Immature natural killer cell (primary cell): ENCODE measurements at regions not wholly inside any gene's neighbourhood (a gene's known extent, or its start where the extent isn't known, plus 50 kb on each side); places are given as distances from the start of the nearest gene placed in this dataset.

ENCODE experiments used
- DNase-seq, 3 donors: peaks; one replicate each; pipeline ENCODE4 v3.0.0; 2022; ENCODE audit warnings: mixed read lengths in 1 of 3
- H3K27ac Mint-ChIP-seq, 6 donors: one replicate each; pipeline ENCODE4 v1.8.0; 2020; ENCODE audit warnings: mixed read lengths in 6 of 6, mild to moderate bottlenecking in 5 of 6, inconsistent platforms in 4 of 6, moderate library complexity in 3 of 6
- H3K27me3 Mint-ChIP-seq, 3 donors: one replicate each; pipeline ENCODE4 v1.8.0; 2020 to 2021; ENCODE audit warnings: low read depth in 3 of 3, mild to moderate bottlenecking in 3 of 3, mixed read lengths in 3 of 3, moderate library complexity in 3 of 3, inconsistent platforms in 1 of 3
- H3K36me3 Mint-ChIP-seq, 3 donors: one replicate each; pipeline ENCODE4 v1.8.0; 2020; ENCODE audit warnings: mixed read lengths in 3 of 3, inconsistent platforms in 2 of 3, mild to moderate bottlenecking in 2 of 3
- H3K4me1 Mint-ChIP-seq, 2 donors: one replicate each; pipeline ENCODE4 v1.8.0; 2020; ENCODE audit warnings: inconsistent platforms in 2 of 2, mild to moderate bottlenecking in 2 of 2, mixed read lengths in 2 of 2, moderate library complexity in 1 of 2
- H3K4me3 Mint-ChIP-seq, 5 donors: one replicate each; pipeline ENCODE4 v1.8.0; 2020; ENCODE audit warnings: mild to moderate bottlenecking in 5 of 5, mixed read lengths in 5 of 5, inconsistent platforms in 3 of 5, moderate library complexity in 3 of 5
- H3K9me3 Mint-ChIP-seq, 6 donors: one replicate each; pipeline ENCODE4 v1.8.0; 2020; ENCODE audit warnings: mild to moderate bottlenecking in 6 of 6, mixed read lengths in 6 of 6, inconsistent platforms in 4 of 6, moderate library complexity in 3 of 6

DNA sequence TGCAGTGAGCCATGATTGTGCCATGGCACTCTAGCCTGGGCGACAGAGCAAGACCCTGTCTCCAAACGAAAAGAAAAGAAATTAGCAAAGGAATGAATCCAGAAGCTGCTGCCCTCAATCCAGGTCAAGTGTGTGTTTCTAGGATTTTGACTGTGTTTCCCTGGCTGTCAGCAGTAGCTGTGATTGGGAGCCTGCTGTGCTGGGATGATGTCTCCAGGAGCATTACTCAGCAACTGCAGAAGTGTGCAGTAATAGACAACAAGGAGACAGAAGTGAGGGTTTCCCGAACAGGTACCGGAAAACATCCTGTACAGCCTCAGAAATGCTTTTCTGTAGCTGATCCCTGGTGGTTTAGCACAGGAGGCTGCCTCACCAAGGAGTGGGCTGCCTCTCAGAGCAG lies 492.5 kb downstream of the FUT8 start:
- H3K36me3 Mint-ChIP-seq: peaks cover 4 to 13% (median 10%) of the 10 kb centered on the region in 3 donors
- peaks cover 4 to 14% (median 9%) of the 10 kb centered on the region in 6 donors for H3K9me3 Mint-ChIP-seq
- no peak for DNase-seq
- peaks cover 0 to 2% (median 2%) of the 10 kb centered on the region in 3 donors for H3K27me3 Mint-ChIP-seq
- H3K27ac Mint-ChIP-seq: peak overlapping the region in 1 of 6 donors; percentile 42
- H3K4me1 Mint-ChIP-seq: peaks cover 17 to 29% of the 10 kb centered on the region in 2 donors
- H3K4me3 Mint-ChIP-seq: no peak overlapping the region

GRCh38 chr14:65906344-65906743 lies 493.8 kb downstream of the FUT8 start:
- H3K4me3 Mint-ChIP-seq: no peak overlapping the region
- peaks cover 0 to 5% (median 2%) of the 10 kb centered on the region in 6 donors for H3K9me3 Mint-ChIP-seq
- H3K4me1 Mint-ChIP-seq: peaks cover 19 to 36% of the 10 kb centered on the region in 2 donors
- no peak overlapping the region for H3K27ac Mint-ChIP-seq
- DNase-seq: no peak
- H3K36me3 Mint-ChIP-seq: peaks cover 0 to under 1% (median under 1%) of the 10 kb centered on the region in 3 donors
- H3K27me3 Mint-ChIP-seq: peaks cover 0 to 2% (median 0%) of the 10 kb centered on the region in 3 donors

DNA sequence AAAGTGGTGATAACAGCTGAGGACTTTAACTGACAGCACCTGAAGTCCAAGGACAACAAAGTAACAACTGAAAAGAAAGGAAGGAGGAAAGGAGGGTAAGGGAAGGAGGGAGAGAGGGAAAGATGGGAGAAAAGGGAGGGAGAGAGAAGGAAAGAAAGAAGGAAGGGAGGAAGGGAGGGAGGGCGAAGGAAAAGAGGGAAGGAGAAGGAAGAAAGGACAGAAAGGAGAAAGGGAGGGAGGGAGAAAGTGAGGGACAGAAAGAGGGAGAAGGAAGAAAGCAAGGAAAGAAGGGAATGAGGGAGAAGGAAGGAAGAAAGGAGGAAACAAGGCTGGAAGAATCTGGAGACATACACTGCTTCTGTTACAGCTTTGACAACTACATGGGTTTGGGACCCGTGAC lies 494.4 kb downstream of the FUT8 start:
- peaks cover 0 to 2% (median 0%) of the 10 kb centered on the region in 3 donors for H3K27me3 Mint-ChIP-seq
- H3K27ac Mint-ChIP-seq: no peak overlapping the region
- H3K9me3 Mint-ChIP-seq: no peaks in the 10 kb centered on the region
- no peak for DNase-seq
- peaks cover 19 to 38% of the 10 kb centered on the region in 2 donors for H3K4me1 Mint-ChIP-seq
- no peaks in the 10 kb centered on the region for H3K36me3 Mint-ChIP-seq
- no peak overlapping the region for H3K4me3 Mint-ChIP-seq

DNA sequence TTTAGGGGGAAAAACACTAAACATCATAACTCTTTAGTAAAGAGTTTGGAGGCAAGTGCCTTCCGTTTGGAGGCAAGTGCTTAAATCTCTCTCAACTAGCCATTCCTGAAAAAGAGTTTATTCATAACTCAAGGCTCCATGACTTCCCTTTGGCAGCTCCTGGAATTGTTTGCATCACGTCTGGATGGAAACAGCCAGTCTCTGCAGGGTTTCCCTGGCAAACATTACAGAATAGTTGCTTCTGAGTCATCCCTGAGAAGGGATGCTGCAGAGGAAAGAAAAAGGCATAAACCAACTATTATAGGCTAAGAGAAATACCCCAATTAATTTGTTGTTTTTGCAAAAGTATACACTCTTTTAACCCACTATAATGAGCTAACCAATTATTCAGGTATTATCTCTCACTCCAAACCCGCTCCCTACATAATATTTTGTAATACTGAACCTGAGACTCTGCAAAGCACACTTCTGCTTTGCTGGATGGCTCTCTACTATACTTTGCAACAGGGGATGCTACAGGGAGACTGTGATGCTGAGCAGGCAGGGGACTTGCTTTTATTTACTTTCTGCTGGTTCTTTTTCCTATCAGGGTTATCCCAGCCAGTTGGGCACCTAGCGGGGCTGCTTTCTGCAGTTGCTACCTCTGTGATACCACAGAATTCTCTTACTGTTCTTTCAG lies 497.7 kb downstream of the FUT8 start:
- Mint-ChIP-seq H3K4me3 (no peak overlapping the region), H3K4me1 (peaks cover 17 to 41% of the 10 kb centered on the region in 2 donors), H3K36me3 (peaks cover 0 to 3% (median 0%) of the 10 kb centered on the region in 3 donors), H3K9me3 (no peaks in the 10 kb centered on the region), H3K27me3 (peaks cover 0 to 2% (median 0%) of the 10 kb centered on the region in 3 donors), H3K27ac (no peak overlapping the region)
- DNase-seq: no peak

GRCh38 chr14:65915125-65915524 lies 502.6 kb downstream of the FUT8 start:
- peaks cover 24 to 53% of the 10 kb centered on the region in 2 donors for H3K4me1 Mint-ChIP-seq
- no peak overlapping the region for H3K27ac Mint-ChIP-seq
- peak in 1 of 3 donors; percentile 19 for DNase-seq
- peak overlapping the region in 1 of 5 donors; percentile 27 for H3K4me3 Mint-ChIP-seq
- peaks cover 0 to 2% (median 1%) of the 10 kb centered on the region in 3 donors for H3K27me3 Mint-ChIP-seq
- H3K9me3 Mint-ChIP-seq: no peaks in the 10 kb centered on the region
- H3K36me3 Mint-ChIP-seq: peaks cover 0 to 3% (median 3%) of the 10 kb centered on the region in 3 donors

DNA sequence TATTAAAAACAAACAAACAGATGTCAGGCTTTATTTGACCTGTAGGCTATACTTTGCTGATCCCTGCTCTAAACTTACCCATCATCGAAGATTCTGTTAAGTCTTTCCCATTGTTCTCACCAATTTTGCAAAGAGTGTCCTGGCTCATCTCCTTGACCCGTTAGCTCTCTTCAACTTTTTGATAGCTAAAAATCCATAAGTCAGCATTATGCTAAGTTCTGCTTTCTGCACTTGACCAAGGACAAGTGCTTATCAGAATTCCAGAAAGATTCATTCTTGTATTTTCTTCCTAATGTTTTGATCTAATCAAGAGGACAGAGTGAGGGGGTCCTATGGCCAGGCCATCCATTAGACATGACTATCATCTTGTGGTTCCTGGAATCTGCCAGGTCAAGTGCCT lies 503.5 kb downstream of the FUT8 start:
- no peaks in the 10 kb centered on the region for H3K9me3 Mint-ChIP-seq
- peaks cover 21 to 45% of the 10 kb centered on the region in 2 donors for H3K4me1 Mint-ChIP-seq
- no peak overlapping the region for H3K4me3 Mint-ChIP-seq
- peaks cover 0 to 2% (median 1%) of the 10 kb centered on the region in 3 donors for H3K27me3 Mint-ChIP-seq
- no peak overlapping the region for H3K27ac Mint-ChIP-seq
- no peak for DNase-seq
- peaks cover 0 to 3% (median 3%) of the 10 kb centered on the region in 3 donors for H3K36me3 Mint-ChIP-seq

- Mint-ChIP-seq H3K27ac (no peak overlapping the region), H3K4me3 (no peak overlapping the region), H3K36me3 (peaks cover 0 to 5% (median 0%) of the 10 kb centered on the region in 3 donors), H3K9me3 (no peaks in the 10 kb centered on the region), H3K27me3 (peaks cover 0 to 2% (median under 1%) of the 10 kb centered on the region in 3 donors), H3K4me1 (peaks cover 23 to 45% of the 10 kb centered on the region in 2 donors)
- DNase-seq: no peak
These were observed 508.5 kb downstream of the FUT8 start for GRCh38 chr14:65920996-65921395.

DNA sequence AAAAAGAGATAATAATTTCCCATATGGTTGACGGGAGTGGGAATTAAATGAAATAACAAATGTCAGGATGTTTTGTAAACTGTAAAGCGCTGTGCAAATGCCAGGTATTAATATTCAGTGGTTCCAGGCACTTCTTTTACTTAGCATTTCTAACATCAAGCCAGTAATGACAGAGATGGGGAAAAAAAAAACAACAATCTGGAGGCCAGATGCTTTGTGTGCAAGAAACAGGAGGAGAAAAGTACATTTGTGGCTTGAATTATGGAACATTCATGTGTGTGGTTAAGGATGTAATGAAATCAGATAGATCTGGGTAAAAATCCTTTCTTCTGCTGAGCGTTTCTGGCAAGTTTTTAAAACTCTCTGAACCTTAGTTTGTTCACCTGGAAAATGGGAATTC lies 509.6 kb downstream of the FUT8 start:
- Mint-ChIP-seq H3K36me3 (peaks cover 0 to 2% (median 0%) of the 10 kb centered on the region in 3 donors), H3K4me1 (peaks cover 29 to 45% of the 10 kb centered on the region in 2 donors), H3K4me3 (no peak overlapping the region), H3K27ac (peak overlapping the region in 2 of 6 donors; percentile 9 to 49), H3K27me3 (peaks cover 0 to 4% (median 2%) of the 10 kb centered on the region in 3 donors), H3K9me3 (no peaks in the 10 kb centered on the region)
- no peak for DNase-seq

DNA sequence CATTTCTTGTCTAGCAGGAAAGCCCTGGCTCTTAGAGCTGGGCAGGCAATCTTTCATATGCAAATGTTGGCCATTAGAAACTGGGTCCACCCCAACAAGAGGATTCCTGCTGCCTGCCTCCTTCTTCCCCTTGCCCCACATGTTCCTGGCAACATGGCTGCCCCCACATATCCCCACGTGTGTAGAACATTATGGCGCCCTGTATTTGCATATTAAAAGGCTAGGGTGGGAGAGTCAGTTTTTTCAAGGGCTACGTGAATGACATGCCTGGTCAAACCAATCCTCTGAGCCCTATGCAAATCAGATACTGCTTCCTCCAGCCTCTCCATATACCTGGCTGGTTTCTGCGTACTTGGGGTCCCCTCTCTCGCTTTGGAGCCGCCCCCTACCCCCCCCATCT lies 514.0 kb downstream of the FUT8 start:
- Mint-ChIP-seq H3K27ac (peak overlapping the region; percentile 67 to 95 (median 92)), H3K4me3 (peak overlapping the region; percentile 74 to 85 (median 82)), H3K9me3 (no peaks in the 10 kb centered on the region), H3K36me3 (peaks cover 0 to 2% (median 0%) of the 10 kb centered on the region in 3 donors), H3K4me1 (peaks cover 58 to 74% of the 10 kb centered on the region in 2 donors), H3K27me3 (peaks cover 0 to 6% (median 0%) of the 10 kb centered on the region in 3 donors)
- no peak for DNase-seq

DNA sequence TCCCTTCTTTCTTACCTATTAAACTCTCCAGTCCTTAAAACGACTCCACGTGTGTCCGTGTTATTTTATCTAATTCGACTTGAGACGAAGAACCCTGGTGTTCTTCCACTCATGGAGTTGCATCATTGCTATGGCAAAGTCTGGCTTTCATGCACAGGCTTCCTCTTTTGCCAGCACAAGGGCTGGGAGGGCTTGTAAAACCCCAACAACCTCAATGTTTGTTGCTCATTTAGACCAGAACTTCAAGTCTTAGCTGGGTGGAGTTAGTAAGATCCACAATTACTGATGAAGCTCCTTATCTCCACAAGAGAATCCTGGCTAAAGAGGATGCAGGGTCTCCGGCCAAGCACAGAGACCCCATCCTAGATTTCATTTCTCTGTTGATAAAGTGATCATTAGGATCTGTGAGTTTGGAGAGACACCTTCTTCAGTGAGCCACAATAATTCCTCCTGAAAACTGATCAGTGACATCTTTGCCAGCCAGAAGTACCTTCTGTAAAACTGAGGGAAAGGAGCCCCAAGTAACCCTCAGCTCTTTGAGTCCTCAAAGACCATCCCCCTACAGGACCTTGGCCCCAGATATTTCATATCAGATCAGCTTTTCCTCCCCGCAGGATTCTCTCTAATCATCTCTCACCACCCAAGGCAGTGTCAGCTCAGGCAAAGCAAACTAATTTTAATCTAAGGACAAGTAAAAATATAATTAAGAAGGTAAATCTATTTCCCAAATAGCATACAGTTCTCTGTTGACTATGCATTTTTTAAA lies 514.6 kb downstream of the FUT8 start:
- peaks cover 64 to 77% of the 10 kb centered on the region in 2 donors for H3K4me1 Mint-ChIP-seq
- DNase-seq: peak; percentile 13 to 41 (median 23)
- H3K9me3 Mint-ChIP-seq: no peaks in the 10 kb centered on the region
- peaks cover 0 to 2% (median 0%) of the 10 kb centered on the region in 3 donors for H3K36me3 Mint-ChIP-seq
- peak overlapping the region; percentile 74 to 85 (median 82) for H3K4me3 Mint-ChIP-seq
- H3K27me3 Mint-ChIP-seq: peaks cover 0 to 6% (median 0%) of the 10 kb centered on the region in 3 donors
- peak overlapping the region; percentile 69 to 95 (median 92) for H3K27ac Mint-ChIP-seq

- Mint-ChIP-seq H3K4me3 (peak overlapping the region; percentile 74 to 85 (median 82)), H3K36me3 (peaks cover 0 to 4% (median 2%) of the 10 kb centered on the region in 3 donors), H3K27ac (peak overlapping the region; percentile 69 to 95 (median 92)), H3K4me1 (peaks cover 60 to 70% of the 10 kb centered on the region in 2 donors), H3K27me3 (peaks cover 0 to 6% (median 0%) of the 10 kb centered on the region in 3 donors), H3K9me3 (no peaks in the 10 kb centered on the region)
- DNase-seq: peak; percentile 74 to 78 (median 78)
These were observed 515.4 kb downstream of the FUT8 start for GRCh38 chr14:65927931-65928356.

DNA sequence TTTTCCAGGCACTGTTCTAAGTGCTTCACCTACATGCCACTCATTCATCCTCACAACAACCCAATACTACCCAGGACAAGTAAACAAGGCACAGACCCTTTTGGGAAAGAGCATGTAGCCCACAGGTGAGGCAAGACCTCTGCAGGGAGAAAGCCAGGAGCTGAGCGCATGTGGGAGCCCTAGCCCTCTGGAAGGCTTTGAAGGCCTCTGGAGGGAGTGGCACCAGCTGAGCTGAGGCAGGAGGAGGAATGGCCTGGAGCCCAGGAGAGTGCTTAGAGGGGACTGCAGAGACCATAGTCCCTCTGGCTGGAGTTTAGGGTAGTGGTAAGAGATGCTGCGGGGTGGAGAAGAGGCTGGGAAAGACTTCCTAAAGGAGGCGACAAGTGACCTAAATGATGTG lies 516.5 kb downstream of the FUT8 start:
- Mint-ChIP-seq H3K9me3 (no peaks in the 10 kb centered on the region), H3K27ac (peak overlapping the region in 5 of 6 donors; percentile 69 to 95 (median 90)), H3K4me1 (peaks cover 60 to 66% of the 10 kb centered on the region in 2 donors), H3K4me3 (peak overlapping the region; percentile 74 to 85 (median 82)), H3K27me3 (peaks cover 0 to 6% (median 0%) of the 10 kb centered on the region in 3 donors), H3K36me3 (peaks cover 0 to 4% (median 2%) of the 10 kb centered on the region in 3 donors)
- DNase-seq: no peak

DNA sequence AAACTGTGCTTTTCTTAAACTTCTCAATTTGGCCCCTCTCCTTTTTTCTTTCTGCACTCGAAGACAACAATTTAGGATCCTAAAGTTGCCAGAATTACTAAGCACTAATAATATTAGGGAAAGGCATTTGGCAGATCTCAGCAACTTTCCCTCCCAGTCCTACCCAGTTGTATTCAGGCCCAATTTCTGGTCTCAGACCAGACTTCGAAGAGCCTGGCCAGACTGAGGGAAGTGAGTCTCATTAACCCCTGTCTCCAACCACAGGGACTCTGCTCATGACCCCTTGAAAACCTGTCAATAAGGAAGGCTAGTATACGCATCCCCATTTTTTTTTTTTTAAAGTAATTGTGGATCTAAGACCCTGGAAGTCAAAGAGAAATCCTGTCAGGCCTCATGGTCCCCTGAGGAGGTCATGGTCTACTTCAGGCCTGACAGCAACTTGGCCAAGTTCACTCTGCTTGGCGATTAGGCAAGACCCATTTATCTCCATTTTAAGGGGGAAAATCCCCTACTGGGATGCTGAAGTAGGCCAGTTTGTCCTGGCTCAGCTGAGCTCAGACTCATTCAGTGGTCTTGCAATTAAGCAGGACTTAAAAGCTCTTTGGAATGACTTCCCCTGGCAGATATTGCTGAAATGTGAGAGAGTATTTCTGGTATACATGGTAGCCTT lies 521.0 kb downstream of the FUT8 start:
- H3K9me3 Mint-ChIP-seq: no peaks in the 10 kb centered on the region
- no peak overlapping the region for H3K27ac Mint-ChIP-seq
- no peaks in the 10 kb centered on the region for H3K27me3 Mint-ChIP-seq
- no peak for DNase-seq
- H3K4me3 Mint-ChIP-seq: no peak overlapping the region
- H3K36me3 Mint-ChIP-seq: peaks cover 0 to 7% (median 0%) of the 10 kb centered on the region in 3 donors
- peaks cover 44 to 61% of the 10 kb centered on the region in 2 donors for H3K4me1 Mint-ChIP-seq
